OCI-LY1 (cell line): ENCODE measurements at regions not wholly inside any gene's neighbourhood (a gene's known extent, or its start where the extent isn't known, plus 50 kb on each side); places are given as distances from the start of the nearest gene placed in this dataset.

ENCODE experiments used
- H2AFZ ChIP-seq: fragments of 200-600 bp; sonication (generic), shearing (Covaris generic); 2 replicates; pipeline ENCODE4 v1.6.0; 2014; ENCODE audit warnings: antibody characterized with exemption, mild to moderate bottlenecking, low read length
- H3F3A ChIP-seq: fragments of 200-600 bp; sonication (generic), shearing (Covaris generic); 2 replicates; pipeline ENCODE4 v1.6.0; 2014; ENCODE audit warnings: mild to moderate bottlenecking, antibody characterized with exemption, low read length, moderate library complexity; ENCODE audit not compliant: insufficient read depth
- H3K27ac ChIP-seq: fragments of 200-600 bp; sonication (generic); 2 replicates; pipeline ENCODE4 v1.5.1; 2014; ENCODE audit warnings: low read length, mixed run types, mild to moderate bottlenecking, low read depth; ENCODE audit not compliant: poor library complexity, severe bottlenecking
- H3K27me3 ChIP-seq: fragments of 200-600 bp; sonication (generic); 2 replicates; pipeline ENCODE4 v1.6.0; 2014; ENCODE audit warnings: antibody characterized with exemption, mild to moderate bottlenecking, low read length, moderate library complexity; ENCODE audit not compliant: insufficient read depth
- H3K36me3 ChIP-seq: fragments of 200-600 bp; sonication (generic); 2 replicates; pipeline ENCODE4 v1.6.1; 2014; ENCODE audit warnings: mild to moderate bottlenecking, antibody characterized with exemption, low read length, moderate library complexity, mixed read lengths; ENCODE audit not compliant: insufficient read depth
- H3K4me1 ChIP-seq: fragments of 200-600 bp; sonication (generic); 2 replicates; pipeline ENCODE4 v1.5.1; 2014; ENCODE audit warnings: mild to moderate bottlenecking, low read length, moderate library complexity; ENCODE audit not compliant: insufficient read depth, severe bottlenecking
- H3K4me2 ChIP-seq: fragments of 200-600 bp; sonication (generic), shearing (Covaris generic); 2 replicates; pipeline ENCODE4 v1.6.1; 2014; ENCODE audit warnings: low read length
- H3K4me3 ChIP-seq: fragments of 200-600 bp; sonication (generic); 2 replicates; pipeline ENCODE4 v1.5.1; 2014; ENCODE audit warnings: low read length, low read depth, mild to moderate bottlenecking, mixed read lengths; ENCODE audit not compliant: poor library complexity, severe bottlenecking
- H3K79me2 ChIP-seq: fragments of 200-600 bp; shearing (Covaris generic); 2 replicates; pipeline ENCODE4 v1.6.1; 2016; ENCODE audit warnings: mixed run types, low read length, mixed read lengths; ENCODE audit not compliant: insufficient read depth
- H3K9ac ChIP-seq: fragments of 200-600 bp; sonication (generic), shearing (Covaris generic); 2 replicates; pipeline ENCODE4 v1.6.1; 2014; ENCODE audit warnings: mild to moderate bottlenecking, low read length, mixed read lengths
- H3K9me2 ChIP-seq: fragments of 200-600 bp; sonication (generic), shearing (Covaris generic); 2 replicates; pipeline ENCODE4 v1.6.1; 2014; ENCODE audit warnings: low read depth, mild to moderate bottlenecking, low read length, mixed read lengths
- H3K9me3 ChIP-seq: fragments of 200-600 bp; shearing (Covaris generic); 2 replicates; pipeline ENCODE4 v1.6.1; 2014; ENCODE audit warnings: low read length, mixed read lengths
- H4K20me1 ChIP-seq: fragments of 200-600 bp; sonication (generic), shearing (Covaris generic); 2 replicates; pipeline ENCODE4 v1.6.0; 2016; ENCODE audit warnings: mild to moderate bottlenecking, low read length; ENCODE audit not compliant: insufficient read depth
- EZH2 ChIP-seq: fragments of 200-600 bp; sonication (generic), shearing (Covaris generic); IDR thresholded peaks from 2 replicates; pipeline ENCODE4 v1.8.0; 2017; ENCODE audit warnings: borderline replicate concordance, mixed run types, mild to moderate bottlenecking, antibody characterized with exemption, low read length, moderate library complexity, mixed read lengths
- TF ChIP-seq, protein P1 (sequence below): fragments of 200-600 bp; sonication (generic), shearing (Covaris generic); IDR thresholded peaks from 2 replicates; pipeline ENCODE4 v1.5.1; 2017; ENCODE audit warnings: mild to moderate bottlenecking, antibody characterized with exemption, low read length, moderate library complexity, mixed read lengths

DNA sequence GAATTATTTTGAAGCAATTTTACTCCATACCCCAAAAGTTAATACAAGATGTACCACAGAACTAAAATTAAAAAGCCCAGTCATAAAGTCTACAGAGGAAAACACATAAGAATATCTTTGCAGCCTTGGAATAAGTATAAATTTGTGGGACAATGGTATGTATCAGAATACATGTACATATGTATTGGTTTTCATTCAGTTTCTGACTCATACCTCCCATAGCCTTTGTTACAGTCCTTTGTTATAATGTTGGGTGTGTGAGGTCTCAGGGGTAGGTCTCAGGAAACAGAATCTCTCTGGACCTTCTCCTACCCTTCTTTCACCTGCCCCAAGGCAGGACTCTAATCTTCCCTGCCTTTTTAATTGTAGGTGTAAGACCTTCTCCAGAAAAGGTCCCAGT is 1370.7 kb upstream of the CDH2 start:
- Histone ChIP-seq H4K20me1 (no peaks in the 10 kb centered on the region), H3K27ac (no peak overlapping the region), H3K27me3 (no peaks in the 10 kb centered on the region)

DNA sequence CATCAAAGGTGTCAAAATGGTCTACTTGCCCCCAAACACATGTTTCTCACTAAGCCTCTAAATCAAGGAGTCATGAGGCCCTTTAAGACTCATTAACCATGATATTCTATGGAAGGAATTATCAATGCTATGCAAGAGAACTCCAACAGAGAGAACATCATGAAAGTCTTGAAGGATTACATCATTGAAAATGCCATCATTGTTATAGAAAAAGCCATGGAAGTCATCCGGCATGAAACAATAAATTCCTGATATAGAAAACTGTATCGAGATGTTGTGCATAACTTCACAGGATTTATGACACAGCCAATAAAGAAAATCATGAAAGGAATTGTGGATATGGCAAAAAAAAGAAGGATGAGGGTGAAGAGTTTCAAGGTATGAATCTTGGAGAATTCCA is 1363.6 kb upstream of the CDH2 start:
- Histone ChIP-seq H3K4me1 (no peaks in the 10 kb centered on the region), H3K27me3 (no peaks in the 10 kb centered on the region), H3K9me2 (no peaks in the 10 kb centered on the region), H2AFZ (no peak overlapping the region), H3F3A (no peaks in the 10 kb centered on the region), H3K27ac (no peak overlapping the region), H3K4me2 (no peak overlapping the region), H3K36me3 (no peaks in the 10 kb centered on the region), H3K9me3 (no peaks in the 10 kb centered on the region), H3K79me2 (no peaks in the 10 kb centered on the region), H3K4me3 (no peak overlapping the region), H3K9ac (no peak overlapping the region), H4K20me1 (no peaks in the 10 kb centered on the region)
- TF ChIP-seq EZH2: no peak
- TF ChIP-seq, protein P1, sequence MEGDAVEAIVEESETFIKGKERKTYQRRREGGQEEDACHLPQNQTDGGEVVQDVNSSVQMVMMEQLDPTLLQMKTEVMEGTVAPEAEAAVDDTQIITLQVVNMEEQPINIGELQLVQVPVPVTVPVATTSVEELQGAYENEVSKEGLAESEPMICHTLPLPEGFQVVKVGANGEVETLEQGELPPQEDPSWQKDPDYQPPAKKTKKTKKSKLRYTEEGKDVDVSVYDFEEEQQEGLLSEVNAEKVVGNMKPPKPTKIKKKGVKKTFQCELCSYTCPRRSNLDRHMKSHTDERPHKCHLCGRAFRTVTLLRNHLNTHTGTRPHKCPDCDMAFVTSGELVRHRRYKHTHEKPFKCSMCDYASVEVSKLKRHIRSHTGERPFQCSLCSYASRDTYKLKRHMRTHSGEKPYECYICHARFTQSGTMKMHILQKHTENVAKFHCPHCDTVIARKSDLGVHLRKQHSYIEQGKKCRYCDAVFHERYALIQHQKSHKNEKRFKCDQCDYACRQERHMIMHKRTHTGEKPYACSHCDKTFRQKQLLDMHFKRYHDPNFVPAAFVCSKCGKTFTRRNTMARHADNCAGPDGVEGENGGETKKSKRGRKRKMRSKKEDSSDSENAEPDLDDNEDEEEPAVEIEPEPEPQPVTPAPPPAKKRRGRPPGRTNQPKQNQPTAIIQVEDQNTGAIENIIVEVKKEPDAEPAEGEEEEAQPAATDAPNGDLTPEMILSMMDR: no peak

More for the DNA sequence above, 1370.7 kb upstream of the CDH2 start:
- no peak overlapping the region for H2AFZ ChIP-seq
- H3K4me1 ChIP-seq: no peaks in the 10 kb centered on the region
- TF ChIP-seq EZH2: no peak
- TF ChIP-seq, protein P1: no peak
- H3K4me3 ChIP-seq: no peak overlapping the region
- no peaks in the 10 kb centered on the region for H3F3A ChIP-seq
- H3K36me3 ChIP-seq: no peaks in the 10 kb centered on the region
- H3K4me2 ChIP-seq: no peak overlapping the region
- H3K9me3 ChIP-seq: no peaks in the 10 kb centered on the region
- H3K9me2 ChIP-seq: no peaks in the 10 kb centered on the region
- no peak overlapping the region for H3K9ac ChIP-seq
- no peaks in the 10 kb centered on the region for H3K79me2 ChIP-seq

DNA sequence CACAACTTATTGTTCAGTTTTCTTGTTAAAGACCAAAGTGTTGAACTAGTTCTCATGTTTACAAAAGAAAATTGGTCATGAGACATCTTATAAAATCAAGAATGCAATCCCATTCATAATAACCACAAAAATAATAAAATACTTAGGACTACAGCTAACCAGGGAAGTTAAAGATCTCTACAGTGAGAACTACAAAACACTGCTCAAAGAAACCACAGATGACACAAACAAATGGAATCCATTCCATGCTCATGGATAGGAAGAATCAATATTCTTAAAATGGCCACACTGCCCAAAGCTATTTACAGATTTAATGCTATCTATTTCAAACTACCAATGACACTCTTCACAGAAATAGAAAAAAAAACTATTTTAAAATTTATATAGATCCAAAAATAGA is 1354.8 kb upstream of the CDH2 start:
- no peaks in the 10 kb centered on the region for H3K36me3 ChIP-seq
- H3K4me2 ChIP-seq: no peak overlapping the region
- H3K27me3 ChIP-seq: no peaks in the 10 kb centered on the region
- no peaks in the 10 kb centered on the region for H3F3A ChIP-seq
- no peaks in the 10 kb centered on the region for H3K79me2 ChIP-seq
- TF ChIP-seq, protein P1: no peak
- TF ChIP-seq EZH2: no peak
- H3K4me3 ChIP-seq: no peak overlapping the region
- no peak overlapping the region for H3K9ac ChIP-seq
- no peaks in the 10 kb centered on the region for H3K9me2 ChIP-seq
- no peak overlapping the region for H2AFZ ChIP-seq
- no peaks in the 10 kb centered on the region for H3K9me3 ChIP-seq
- H4K20me1 ChIP-seq: no peaks in the 10 kb centered on the region
- H3K4me1 ChIP-seq: no peaks in the 10 kb centered on the region
- no peak overlapping the region for H3K27ac ChIP-seq
